HG03108 (cell line): ENCODE measurements at regions not wholly inside any gene's neighbourhood (a gene's known extent, or its start where the extent isn't known, plus 50 kb on each side); places are given as distances from the start of the nearest gene placed in this dataset.
"Not testable (repeated sequence)": the region's sequence is repeated elsewhere in the genome, so short reads cannot be mapped to it uniquely, and the experiment has no call there.

Experiments
- ATAC-seq: cut with Tn5 transposase; IDR thresholded peaks from one replicate; pipeline ENCODE4 v1.9.1; 2021; ENCODE audit warnings: moderate library complexity; ENCODE audit not compliant: unreplicated experiment

- ATAC-seq, result no peak
Observed at GRCh38 chr1:184181044-184181443, 129.5 kb downstream of the TSEN15 start.

GRCh38 chr1:184183919-184184318 is 132.4 kb downstream of the TSEN15 start:
- no peak for ATAC-seq

- not testable (repeated sequence) for ATAC-seq
Observed at GRCh38 chr1:184184614-184185013, 133.1 kb downstream of the TSEN15 start.

DNA sequence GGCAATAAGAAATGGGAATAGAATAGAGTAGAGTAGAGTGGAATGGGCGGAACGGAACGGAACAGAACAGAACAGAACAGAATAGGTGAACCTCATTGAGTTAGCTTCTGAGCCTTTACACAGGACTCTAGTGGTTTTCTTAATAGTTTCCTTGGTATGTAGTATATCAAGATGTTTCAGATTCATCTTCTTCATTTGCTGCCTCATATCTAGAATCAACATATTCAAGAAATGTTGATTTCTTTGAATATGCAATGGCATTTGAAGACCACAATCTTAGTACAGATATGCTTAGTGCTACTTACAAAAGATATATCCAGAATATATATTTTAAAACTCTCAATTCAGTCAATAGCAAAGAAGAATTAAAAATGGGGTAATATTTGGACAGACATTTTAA is 133.8 kb downstream of the TSEN15 start:
- ATAC-seq, result no peak

- ATAC-seq, result no peak
Observed at GRCh38 chr1:184186167-184186566, 134.6 kb downstream of the TSEN15 start.

GRCh38 chr1:184187097-184187496 is 135.6 kb downstream of the TSEN15 start:
- ATAC-seq, result no peak

- ATAC-seq, result no peak
Observed at GRCh38 chr1:184188037-184188436, 136.5 kb downstream of the TSEN15 start.

DNA sequence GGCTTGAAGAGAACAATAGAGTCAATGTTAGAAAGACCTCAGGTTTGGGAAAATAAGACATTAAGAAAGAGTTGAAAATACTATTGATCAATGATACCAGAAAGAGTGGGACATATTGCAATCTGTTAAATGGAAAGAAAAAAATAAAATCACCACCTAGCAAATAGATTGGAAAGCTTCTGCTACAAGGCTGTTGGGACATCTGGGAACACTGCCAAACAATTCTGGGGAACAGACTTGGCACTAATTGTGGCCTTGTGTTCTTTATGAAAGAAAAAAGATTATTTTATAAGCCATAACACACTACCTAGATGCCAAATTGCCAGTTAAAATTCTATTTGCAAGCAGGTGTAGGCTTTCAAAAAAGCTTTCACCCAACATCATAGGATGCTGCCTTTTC is 137.8 kb downstream of the TSEN15 start:
- ATAC-seq, result no peak

DNA sequence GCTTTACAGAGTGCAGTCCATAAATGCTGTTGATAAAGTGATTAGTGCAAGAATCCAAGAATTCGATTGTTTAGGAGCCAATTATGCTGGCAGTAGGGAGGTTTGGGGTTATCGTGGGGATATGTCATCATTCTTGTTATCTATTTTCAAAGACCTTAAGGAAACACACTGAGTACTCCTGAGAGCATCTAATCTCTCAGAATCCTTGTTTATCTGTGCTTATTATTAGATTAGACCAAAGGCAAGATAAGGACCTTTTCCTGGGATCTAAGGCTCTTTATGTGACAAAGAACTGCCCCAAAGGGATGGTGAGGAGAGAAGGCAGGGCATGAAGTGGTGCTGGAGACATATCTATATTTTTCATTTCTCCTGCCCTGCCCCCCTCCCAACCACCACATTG is 139.1 kb downstream of the TSEN15 start:
- ATAC-seq, result no peak

GRCh38 chr1:184191181-184191621 is 139.7 kb downstream of the TSEN15 start:
- no peak for ATAC-seq

- no peak for ATAC-seq
Observed at GRCh38 chr1:184192796-184193195, 141.3 kb downstream of the TSEN15 start.

- no peak for ATAC-seq
Observed at GRCh38 chr1:184193451-184193850, 141.9 kb downstream of the TSEN15 start.

- ATAC-seq, result no peak
Observed at GRCh38 chr1:184194236-184194635, 142.7 kb downstream of the TSEN15 start.

GRCh38 chr1:184195722-184196121 is 144.2 kb downstream of the TSEN15 start:
- not testable (repeated sequence) for ATAC-seq

DNA sequence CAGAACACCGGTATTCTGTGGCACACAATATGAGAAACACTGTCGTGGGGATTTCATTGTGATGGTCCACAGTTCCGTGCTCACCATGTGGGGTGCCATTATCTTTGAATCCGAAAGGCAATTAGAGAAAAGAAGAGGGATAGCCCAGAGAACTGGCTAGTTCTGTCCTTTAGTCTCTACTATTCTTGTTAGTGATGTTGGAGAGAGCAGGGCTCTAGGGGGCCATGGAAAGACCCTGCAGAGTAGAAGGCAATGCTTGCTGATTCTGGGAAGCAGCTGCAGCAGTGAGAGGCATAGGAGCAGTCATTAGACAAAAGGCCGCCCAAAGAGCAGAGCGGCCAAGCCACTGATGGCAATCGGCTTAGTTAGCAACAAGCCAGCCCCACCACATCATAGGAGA is 146.3 kb downstream of the TSEN15 start:
- no peak for ATAC-seq

- ATAC-seq, result no peak
Observed at GRCh38 chr1:184199036-184199435, 147.5 kb downstream of the TSEN15 start.

GRCh38 chr1:184199438-184200085 is 148.0 kb downstream of the TSEN15 start:
- no peak for ATAC-seq

DNA sequence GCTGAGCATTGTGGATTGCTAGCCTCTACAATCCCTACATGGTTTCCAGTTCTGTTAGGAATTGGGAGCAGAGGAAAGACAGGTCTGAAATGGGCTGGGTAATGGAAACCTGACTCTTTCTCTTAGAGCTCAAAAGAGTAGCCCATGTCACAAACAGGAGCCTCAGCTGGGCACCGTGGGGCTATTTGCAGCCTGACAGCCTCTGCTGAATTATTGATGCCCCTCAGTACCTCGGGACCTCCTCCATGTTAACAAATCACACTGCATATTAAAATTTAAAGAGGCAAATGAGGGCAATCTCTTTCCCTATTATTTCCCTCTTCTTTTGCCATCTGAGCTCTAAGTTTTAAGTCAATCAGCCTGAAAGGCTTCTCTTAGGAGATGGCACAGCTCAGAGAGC is 157.1 kb downstream of the TSEN15 start:
- no peak for ATAC-seq

GRCh38 chr1:184210031-184210430 is 158.5 kb downstream of the TSEN15 start:
- ATAC-seq, result no peak

GRCh38 chr1:184210862-184211261 is 159.3 kb downstream of the TSEN15 start:
- no peak for ATAC-seq

- no peak for ATAC-seq
Observed at GRCh38 chr1:184212649-184213314, 161.3 kb downstream of the TSEN15 start.

- no peak for ATAC-seq
Observed at GRCh38 chr1:184214128-184214527, 162.6 kb downstream of the TSEN15 start.
